Osteocyte (in vitro differentiated cells): ENCODE measurements at regions not wholly inside any gene's neighbourhood (a gene's known extent, or its start where the extent isn't known, plus 50 kb on each side); places are given as distances from the start of the nearest gene placed in this dataset.

Source experiments
- DNase-seq: peaks from one replicate; pipeline ENCODE4 v3.0.0; 2021; ENCODE audit warnings: mixed read lengths; ENCODE audit not compliant: unreplicated experiment; ENCODE audit errors: extremely low spot score
- H3K27ac Mint-ChIP-seq: one replicate; pipeline ENCODE4 v1.8.0; 2021; ENCODE audit warnings: mild to moderate bottlenecking, mixed read lengths; ENCODE audit not compliant: unreplicated experiment
- H3K27me3 Mint-ChIP-seq: one replicate; pipeline ENCODE4 v1.8.0; 2021; ENCODE audit warnings: mixed read lengths; ENCODE audit not compliant: unreplicated experiment
- H3K36me3 Mint-ChIP-seq: one replicate; pipeline ENCODE4 v1.8.0; 2021; ENCODE audit warnings: mixed read lengths; ENCODE audit not compliant: unreplicated experiment
- H3K4me1 Mint-ChIP-seq: one replicate; pipeline ENCODE4 v1.8.0; 2021; ENCODE audit warnings: mixed read lengths; ENCODE audit not compliant: unreplicated experiment
- H3K4me3 Mint-ChIP-seq: one replicate; pipeline ENCODE4 v1.8.0; 2021; ENCODE audit warnings: mild to moderate bottlenecking, moderate library complexity, mixed read lengths; ENCODE audit not compliant: unreplicated experiment
- H3K9me3 Mint-ChIP-seq: one replicate; pipeline ENCODE4 v1.8.0; 2021; ENCODE audit warnings: mixed read lengths; ENCODE audit not compliant: unreplicated experiment
- CTCF ChIP-seq: fragments of 200-600 bp; sonication (generic); IDR thresholded peaks from 2 replicates; pipeline ENCODE4 v1.5.0; 2021; ENCODE audit warnings: antibody characterized with exemption, mild to moderate bottlenecking, moderate library complexity

GRCh38 chr5:29568028-29568427 is 1625.5 kb upstream of the CDH6 start:
- Mint-ChIP-seq H3K9me3 (no peaks in the 10 kb centered on the region), H3K36me3 (no peaks in the 10 kb centered on the region), H3K27me3 (no peaks in the 10 kb centered on the region), H3K4me3 (no peak overlapping the region), H3K27ac (no peak overlapping the region), H3K4me1 (no peaks in the 10 kb centered on the region)
- DNase-seq, result no peak
- TF ChIP-seq CTCF, result no peak

- Mint-ChIP-seq H3K4me1 (no peaks in the 10 kb centered on the region), H3K27ac (no peak overlapping the region)
These were observed 1631.9 kb upstream of the CDH6 start for GRCh38 chr5:29561564-29561963.

DNA sequence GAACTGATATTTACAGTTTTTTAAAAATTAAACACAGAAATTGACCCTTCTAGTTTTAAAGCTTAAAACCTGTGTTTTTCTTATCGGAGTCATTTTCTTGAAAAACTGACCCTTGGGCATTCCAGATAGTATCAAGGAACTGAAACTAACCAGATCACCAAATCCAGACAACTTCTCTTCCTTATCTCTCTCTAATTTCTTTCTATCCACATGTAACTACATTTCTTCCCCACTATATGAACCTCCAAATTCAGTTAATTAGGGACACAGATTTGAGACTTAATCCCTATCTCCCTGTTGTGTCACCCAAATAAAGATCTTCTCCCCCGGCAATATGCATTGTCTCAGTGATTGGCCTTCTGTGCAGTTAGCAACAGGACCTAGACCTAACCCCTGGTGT is 1643.0 kb upstream of the CDH6 start:
- H3K27ac Mint-ChIP-seq, result no peak overlapping the region
- TF ChIP-seq CTCF, result no peak
- H3K4me3 Mint-ChIP-seq, result no peak overlapping the region
- H3K36me3 Mint-ChIP-seq, result no peaks in the 10 kb centered on the region
- peaks cover 17% of the 10 kb centered on the region for H3K9me3 Mint-ChIP-seq
- no peaks in the 10 kb centered on the region for H3K4me1 Mint-ChIP-seq
- no peaks in the 10 kb centered on the region for H3K27me3 Mint-ChIP-seq
- no peak for DNase-seq

More at GRCh38 chr5:29561564-29561963, 1631.9 kb upstream of the CDH6 start:
- no peaks in the 10 kb centered on the region for H3K9me3 Mint-ChIP-seq
- no peak overlapping the region for H3K4me3 Mint-ChIP-seq
- no peaks in the 10 kb centered on the region for H3K36me3 Mint-ChIP-seq
- H3K27me3 Mint-ChIP-seq, result no peaks in the 10 kb centered on the region
- TF ChIP-seq CTCF, result no peak
- no peak for DNase-seq

DNA sequence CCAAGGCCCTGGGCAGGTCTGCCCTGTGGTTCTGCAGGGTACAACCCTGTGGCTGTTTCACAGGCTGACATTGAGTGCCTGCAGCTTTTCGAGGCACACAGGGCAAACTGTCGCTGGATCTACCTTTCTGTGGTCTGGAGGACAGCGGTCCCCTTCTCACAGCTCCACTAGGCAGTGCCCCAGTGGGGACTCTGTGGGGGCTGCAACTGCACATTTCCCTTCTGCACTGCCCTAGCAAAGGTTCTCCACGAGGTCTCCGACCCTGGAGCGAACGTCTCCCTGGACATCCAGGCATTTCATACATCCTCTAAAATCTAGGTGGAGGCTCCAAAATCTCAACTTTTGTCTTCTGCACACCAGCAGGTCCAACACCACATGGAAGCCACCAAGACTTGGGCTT is 1645.2 kb upstream of the CDH6 start:
- Mint-ChIP-seq H3K27ac (no peak overlapping the region), H3K4me3 (no peak overlapping the region), H3K9me3 (peaks cover 6% of the 10 kb centered on the region), H3K27me3 (no peaks in the 10 kb centered on the region), H3K36me3 (no peaks in the 10 kb centered on the region), H3K4me1 (no peaks in the 10 kb centered on the region)
- DNase-seq, result no peak
- TF ChIP-seq CTCF, result no peak

DNA sequence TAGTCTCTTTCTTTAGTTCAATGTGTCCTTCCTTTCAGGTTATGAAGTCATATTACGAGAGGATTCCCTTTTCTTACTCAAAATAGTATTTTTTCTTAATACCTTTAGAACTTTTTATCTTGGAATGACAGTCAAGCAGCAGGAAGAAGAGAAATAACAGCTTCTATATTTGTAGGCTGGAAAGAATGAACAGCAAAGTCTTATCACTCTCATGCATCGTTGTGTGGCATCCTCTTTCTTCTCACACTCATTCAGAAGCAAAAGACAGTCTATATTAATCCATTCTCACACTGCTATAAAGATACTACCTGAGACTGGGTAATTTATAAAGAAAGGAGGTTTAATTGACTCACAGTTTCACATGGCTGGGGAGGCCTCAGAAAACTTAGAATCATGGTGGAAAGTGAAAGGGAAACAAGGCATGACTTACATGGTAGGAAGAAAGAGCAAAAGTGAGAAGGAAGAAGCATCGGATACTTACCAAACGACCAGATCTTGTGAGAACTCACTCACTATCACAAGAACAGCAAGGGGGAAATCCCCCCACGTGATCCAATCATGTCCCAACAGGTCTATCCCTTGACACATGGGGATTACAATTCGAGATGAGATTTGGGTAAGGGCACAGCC is 1646.1 kb upstream of the CDH6 start:
- no peaks in the 10 kb centered on the region for H3K36me3 Mint-ChIP-seq
- H3K4me3 Mint-ChIP-seq, result no peak overlapping the region
- H3K27me3 Mint-ChIP-seq, result no peaks in the 10 kb centered on the region
- no peaks in the 10 kb centered on the region for H3K4me1 Mint-ChIP-seq
- H3K9me3 Mint-ChIP-seq, result peaks cover 3% of the 10 kb centered on the region
- no peak for DNase-seq
- TF ChIP-seq CTCF, result no peak
- no peak overlapping the region for H3K27ac Mint-ChIP-seq
